OCI-LY7 (cell line): ENCODE measurements at regions not wholly inside any gene's neighbourhood (a gene's known extent, or its start where the extent isn't known, plus 50 kb on each side); places are given as distances from the start of the nearest gene placed in this dataset.

Experiments used
- BruUV-seq: library from RNA; stranded (reverse); fragments of 400-500 nt; replicated peaks from 2 replicates; lab custom pipeline; 2021; lab: Mats Ljungman, UMichigan
- CTCF ChIA-PET: fragments of 300-600 bp; sonication (Branson Sonifier 250); formaldehyde crosslinking; loops from one replicate; lab custom pipeline; 2022; ENCODE audit warnings: antibody characterized with exemption; ENCODE audit not compliant: unreplicated experiment; lab: Charles Lee
- POLR2A ChIA-PET: fragments of 300-600 bp; sonication (Branson Sonifier 250); formaldehyde crosslinking; loops from one replicate; lab custom pipeline; 2022; ENCODE audit warnings: antibody characterized with exemption; lab: Charles Lee
- DNase-seq: peaks from one replicate; pipeline ENCODE4 v3.0.0-alpha.2; 2015; ENCODE audit warnings: low spot score
- H2AFZ ChIP-seq: fragments of 200-600 bp; sonication (generic), shearing (Covaris generic); 2 replicates; pipeline ENCODE4 v1.6.1; 2014; ENCODE audit warnings: mild to moderate bottlenecking, antibody characterized with exemption, low read length, moderate library complexity
- H3K27ac ChIP-seq: fragments of 200-600 bp; sonication (generic); 2 replicates; pipeline ENCODE4 v1.5.1; 2014; ENCODE audit warnings: mixed run types, low read depth, mild to moderate bottlenecking, moderate library complexity, low read length, inconsistent platforms; ENCODE audit not compliant: poor library complexity, severe bottlenecking
- H3K36me3 ChIP-seq: fragments of 200-600 bp; sonication (generic); 2 replicates; pipeline ENCODE4 v1.6.1; 2014; ENCODE audit warnings: mild to moderate bottlenecking, antibody characterized with exemption, low read length, moderate library complexity, mixed read lengths; ENCODE audit not compliant: insufficient read depth
- H3K4me1 ChIP-seq: fragments of 200-600 bp; sonication (generic); 2 replicates; pipeline ENCODE4 v1.5.1; 2014; ENCODE audit warnings: mild to moderate bottlenecking, low read length; ENCODE audit not compliant: insufficient read depth, poor library complexity, severe bottlenecking
- H3K4me2 ChIP-seq: fragments of 200-600 bp; sonication (generic); 2 replicates; pipeline ENCODE4 v1.6.1; 2014; ENCODE audit warnings: mild to moderate bottlenecking, low read length
- H3K4me3 ChIP-seq: fragments of 200-600 bp; sonication (generic); 2 replicates; pipeline ENCODE4 v1.5.1; 2014; ENCODE audit warnings: mild to moderate bottlenecking, low read depth, low read length; ENCODE audit not compliant: poor library complexity, severe bottlenecking
- H3K79me2 ChIP-seq: fragments of 200-600 bp; sonication (generic); 2 replicates; pipeline ENCODE4 v1.6.1; 2016; ENCODE audit warnings: low read depth, mild to moderate bottlenecking, low read length, moderate library complexity, mixed read lengths; ENCODE audit not compliant: insufficient read depth
- H3K9me2 ChIP-seq: fragments of 200-600 bp; sonication (generic); 2 replicates; pipeline ENCODE4 v1.6.1; 2016; ENCODE audit warnings: mild to moderate bottlenecking, low read length, mixed read lengths; ENCODE audit not compliant: insufficient read depth
- H3K9me3 ChIP-seq: fragments of 200-600 bp; sonication (generic); 2 replicates; pipeline ENCODE4 v1.6.1; 2014; ENCODE audit warnings: mild to moderate bottlenecking, mixed run types, low read length, mixed read lengths
- H4K20me1 ChIP-seq: fragments of 200-600 bp; sonication (generic); 2 replicates; pipeline ENCODE4 v1.6.1; 2014; ENCODE audit warnings: mild to moderate bottlenecking, antibody characterized with exemption, low read length, moderate library complexity, mixed read lengths; ENCODE audit not compliant: insufficient read depth
- EZH2phosphoT487 ChIP-seq: fragments of 200-600 bp; sonication (generic); IDR thresholded peaks from 2 replicates; pipeline ENCODE4 v1.6.1; 2018; ENCODE audit warnings: low read depth, borderline replicate concordance, mild to moderate bottlenecking, mixed run types, antibody characterized with exemption, low read length, moderate library complexity, mixed read lengths
- intact Hi-C: fragments of 100-400 bp; cut with micrococcal nuclease; formaldehyde crosslinking; loops from one replicate; pipeline ENCODE4 v1.10.0; 2022; ENCODE audit not compliant: unreplicated experiment
- TF ChIP-seq, protein P1 (sequence below): fragments of 200-600 bp; sonication (generic); conservative IDR thresholded peaks from 2 replicates; pipeline ENCODE4 v1.5.1; 2014; ENCODE audit warnings: mild to moderate bottlenecking, antibody characterized with exemption, low read length, moderate library complexity, mixed read lengths

- Histone ChIP-seq H3K9me3 (no peaks in the 10 kb centered on the region), H3K79me2 (no peaks in the 10 kb centered on the region), H3K4me1 (no peaks in the 10 kb centered on the region), H3K4me3 (no peak overlapping the region), H3K4me2 (no peak overlapping the region), H4K20me1 (no peaks in the 10 kb centered on the region), H2AFZ (no peak overlapping the region), H3K36me3 (no peaks in the 10 kb centered on the region), H3K9me2 (no peaks in the 10 kb centered on the region), H3K27ac (no peak overlapping the region)
- intact Hi-C loops, result no loop called here
- ChIA-PET CTCF (no interaction called here), POLR2A (interaction anchor here (0.5 to 1.1 kb wide), 2 partner anchors 35 to 38 kb away, joined by 3 to 7 read pairs; no protein-coding TSS in a partner anchor)
- BruUV-seq, result no TSS peak
- DNase-seq, result no peak
- TF ChIP-seq, protein P1, sequence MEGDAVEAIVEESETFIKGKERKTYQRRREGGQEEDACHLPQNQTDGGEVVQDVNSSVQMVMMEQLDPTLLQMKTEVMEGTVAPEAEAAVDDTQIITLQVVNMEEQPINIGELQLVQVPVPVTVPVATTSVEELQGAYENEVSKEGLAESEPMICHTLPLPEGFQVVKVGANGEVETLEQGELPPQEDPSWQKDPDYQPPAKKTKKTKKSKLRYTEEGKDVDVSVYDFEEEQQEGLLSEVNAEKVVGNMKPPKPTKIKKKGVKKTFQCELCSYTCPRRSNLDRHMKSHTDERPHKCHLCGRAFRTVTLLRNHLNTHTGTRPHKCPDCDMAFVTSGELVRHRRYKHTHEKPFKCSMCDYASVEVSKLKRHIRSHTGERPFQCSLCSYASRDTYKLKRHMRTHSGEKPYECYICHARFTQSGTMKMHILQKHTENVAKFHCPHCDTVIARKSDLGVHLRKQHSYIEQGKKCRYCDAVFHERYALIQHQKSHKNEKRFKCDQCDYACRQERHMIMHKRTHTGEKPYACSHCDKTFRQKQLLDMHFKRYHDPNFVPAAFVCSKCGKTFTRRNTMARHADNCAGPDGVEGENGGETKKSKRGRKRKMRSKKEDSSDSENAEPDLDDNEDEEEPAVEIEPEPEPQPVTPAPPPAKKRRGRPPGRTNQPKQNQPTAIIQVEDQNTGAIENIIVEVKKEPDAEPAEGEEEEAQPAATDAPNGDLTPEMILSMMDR, result no peak
- TF ChIP-seq EZH2phosphoT487, result no peak
Observed at GRCh38 chr2:190742431-190742830, 93.5 kb downstream of the NAB1 start.

DNA sequence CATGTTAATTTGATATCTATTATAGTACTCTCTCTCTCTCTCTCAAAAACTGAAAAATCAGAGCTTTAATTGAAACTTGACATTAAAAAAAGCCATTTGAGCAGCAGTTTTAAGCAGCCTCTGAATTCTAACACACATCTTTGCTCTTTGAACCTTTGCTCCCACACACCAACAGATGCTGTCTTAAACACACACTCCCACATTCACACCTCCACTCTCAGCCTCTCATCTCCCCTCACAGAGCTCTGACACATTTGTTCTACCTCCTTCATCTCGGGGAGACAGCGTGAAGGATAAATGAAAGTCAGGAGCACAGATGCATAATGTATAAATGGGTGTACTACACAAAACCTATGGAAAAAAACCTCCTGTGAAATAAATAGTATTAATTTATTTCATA lies 95.2 kb downstream of the NAB1 start:
- H3K27ac ChIP-seq, result no peak overlapping the region
- no peak overlapping the region for H2AFZ ChIP-seq
- no peaks in the 10 kb centered on the region for H3K79me2 ChIP-seq
- H3K4me2 ChIP-seq, result no peak overlapping the region
- no peaks in the 10 kb centered on the region for H4K20me1 ChIP-seq
- no peaks in the 10 kb centered on the region for H3K36me3 ChIP-seq
- H3K9me2 ChIP-seq, result no peaks in the 10 kb centered on the region
- no peak for TF ChIP-seq EZH2phosphoT487
- TF ChIP-seq, protein P1, result no peak
- no peak for DNase-seq
- BruUV-seq, result no TSS peak
- H3K9me3 ChIP-seq, result no peaks in the 10 kb centered on the region
- CTCF ChIA-PET, result no interaction called here
- POLR2A ChIA-PET, result no interaction called here
- intact Hi-C loops, result no loop called here
- no peak overlapping the region for H3K4me3 ChIP-seq
- no peaks in the 10 kb centered on the region for H3K4me1 ChIP-seq

- Histone ChIP-seq H3K9me2 (no peaks in the 10 kb centered on the region), H3K36me3 (no peaks in the 10 kb centered on the region), H3K4me3 (no peak overlapping the region), H4K20me1 (no peaks in the 10 kb centered on the region), H3K79me2 (no peaks in the 10 kb centered on the region), H3K4me2 (no peak overlapping the region), H2AFZ (no peak overlapping the region), H3K27ac (no peak overlapping the region), H3K4me1 (no peaks in the 10 kb centered on the region), H3K9me3 (no peaks in the 10 kb centered on the region)
- ChIA-PET POLR2A (interaction anchor here (0.8 kb wide), 1 partner anchor 32 kb away, joined by 3 read pairs; no protein-coding TSS in a partner anchor), CTCF (no interaction called here)
- BruUV-seq, result no TSS peak
- no peak for TF ChIP-seq EZH2phosphoT487
- TF ChIP-seq, protein P1, result no peak
- intact Hi-C loops, result no loop called here
- no peak for DNase-seq
Observed at GRCh38 chr2:190746971-190747761, 98.3 kb downstream of the NAB1 start.
